Activated naive CD8-positive, alpha-beta T cell treated with anti-CD3 and anti-CD28 coated beads, Interleukin-2, amount 10 ng/mL, durations not matched to agents 7 days and 5 days (primary cell): ENCODE measurements at regions not wholly inside any gene's neighbourhood (a gene's known extent, or its start where the extent isn't known, plus 50 kb on each side); places are given as distances from the start of the nearest gene placed in this dataset.
"Not testable (repeated sequence)": the region's sequence is repeated elsewhere in the genome, so short reads cannot be mapped to it uniquely, and the experiment has no call there.

Experiments used
- ATAC-seq: fragments of 150-1000 bp; cut with Tn5 transposase; one replicate; pipeline ENCODE4 v1.10.0; 2021; ENCODE audit warnings: low read depth, moderate library complexity
- POLR2A ChIA-PET: fragments of 350-600 bp; sonication (Branson Sonifier 250); formaldehyde crosslinking; loops from one replicate; lab custom pipeline; 2021; ENCODE audit warnings: antibody characterized with exemption; lab: Charles Lee
- DNase-seq: peaks from one replicate; pipeline ENCODE4 v3.0.0; 2021
- H3K27ac Mint-ChIP-seq: one replicate; pipeline ENCODE4 v1.8.0; 2022; ENCODE audit warnings: mild to moderate bottlenecking, mixed read lengths
- H3K27me3 Mint-ChIP-seq: one replicate; pipeline ENCODE4 v1.8.0; 2022; ENCODE audit warnings: mild to moderate bottlenecking, moderate library complexity, mixed read lengths
- H3K36me3 Mint-ChIP-seq: one replicate; pipeline ENCODE4 v1.8.0; 2021; ENCODE audit warnings: mild to moderate bottlenecking, mixed read lengths
- H3K4me1 Mint-ChIP-seq: one replicate; pipeline ENCODE4 v1.8.0; 2021; ENCODE audit warnings: mixed read lengths
- H3K4me3 Mint-ChIP-seq: one replicate; pipeline ENCODE4 v1.8.0; 2022; ENCODE audit warnings: mild to moderate bottlenecking, moderate library complexity, mixed read lengths
- H3K9me3 Mint-ChIP-seq: one replicate; pipeline ENCODE4 v1.8.0; 2021; ENCODE audit warnings: mixed read lengths

GRCh38 chr20:4483486-4483885, 202.8 kb upstream of the PRNP start:
- no peaks in the 10 kb centered on the region for H3K36me3 Mint-ChIP-seq
- peaks cover 27% of the 10 kb centered on the region for H3K27me3 Mint-ChIP-seq
- ATAC-seq (no peak), DNase-seq (no peak)
- no peak overlapping the region for H3K4me3 Mint-ChIP-seq
- no peak overlapping the region for H3K27ac Mint-ChIP-seq
- POLR2A ChIA-PET, result no interaction called here
- no peaks in the 10 kb centered on the region for H3K9me3 Mint-ChIP-seq
- no peaks in the 10 kb centered on the region for H3K4me1 Mint-ChIP-seq

- H3K4me1 Mint-ChIP-seq, result no peaks in the 10 kb centered on the region
- H3K9me3 Mint-ChIP-seq, result no peaks in the 10 kb centered on the region
- ATAC-seq, result no peak
- POLR2A ChIA-PET, result interaction anchor here (0.7 kb wide), 1 partner anchor 611 kb away, joined by 4 read pairs; no protein-coding TSS in a partner anchor
- no peaks in the 10 kb centered on the region for H3K36me3 Mint-ChIP-seq
- peaks cover 24% of the 10 kb centered on the region for H3K27me3 Mint-ChIP-seq
- no peak overlapping the region for H3K27ac Mint-ChIP-seq
- DNase-seq, result no peak
- H3K4me3 Mint-ChIP-seq, result no peak overlapping the region
These were observed 206.2 kb upstream of the PRNP start for GRCh38 chr20:4480104-4480503.

- Mint-ChIP-seq H3K27ac (no peak overlapping the region), H3K4me1 (no peaks in the 10 kb centered on the region), H3K36me3 (no peaks in the 10 kb centered on the region), H3K27me3 (peaks cover 21% of the 10 kb centered on the region), H3K4me3 (no peak overlapping the region), H3K9me3 (no peaks in the 10 kb centered on the region)
- ATAC-seq (no peak), DNase-seq (no peak)
- POLR2A ChIA-PET, result no interaction called here
These were observed 209.3 kb upstream of the PRNP start for GRCh38 chr20:4476903-4477500.

- H3K27me3 Mint-ChIP-seq, result peaks cover 14% of the 10 kb centered on the region
- no peaks in the 10 kb centered on the region for H3K4me1 Mint-ChIP-seq
- DNase-seq, result no peak
- H3K27ac Mint-ChIP-seq, result no peak overlapping the region
- POLR2A ChIA-PET, result no interaction called here
- no peak overlapping the region for H3K4me3 Mint-ChIP-seq
- H3K36me3 Mint-ChIP-seq, result no peaks in the 10 kb centered on the region
- no peak for ATAC-seq
- no peaks in the 10 kb centered on the region for H3K9me3 Mint-ChIP-seq
These were observed 213.3 kb upstream of the PRNP start for GRCh38 chr20:4472906-4473305.

GRCh38 chr20:4471221-4471620, 215.0 kb upstream of the PRNP start:
- Mint-ChIP-seq H3K27ac (no peak overlapping the region), H3K4me1 (no peaks in the 10 kb centered on the region), H3K9me3 (no peaks in the 10 kb centered on the region), H3K36me3 (no peaks in the 10 kb centered on the region), H3K4me3 (no peak overlapping the region), H3K27me3 (peaks cover 12% of the 10 kb centered on the region)
- POLR2A ChIA-PET, result no interaction called here
- ATAC-seq (no peak), DNase-seq (no peak)

- POLR2A ChIA-PET, result no interaction called here
- no peak overlapping the region for H3K27ac Mint-ChIP-seq
- ATAC-seq (no peak), DNase-seq (no peak)
- H3K4me3 Mint-ChIP-seq, result no peak overlapping the region
- no peaks in the 10 kb centered on the region for H3K36me3 Mint-ChIP-seq
- H3K27me3 Mint-ChIP-seq, result peaks cover 17% of the 10 kb centered on the region
- H3K9me3 Mint-ChIP-seq, result no peaks in the 10 kb centered on the region
- no peaks in the 10 kb centered on the region for H3K4me1 Mint-ChIP-seq
These were observed 215.9 kb upstream of the PRNP start for GRCh38 chr20:4470375-4470774.

- Mint-ChIP-seq H3K27me3 (peaks cover 17% of the 10 kb centered on the region), H3K9me3 (no peaks in the 10 kb centered on the region), H3K4me3 (no peak overlapping the region), H3K4me1 (no peaks in the 10 kb centered on the region), H3K36me3 (no peaks in the 10 kb centered on the region), H3K27ac (no peak overlapping the region)
- DNase-seq (no peak), ATAC-seq (no peak)
- POLR2A ChIA-PET, result no interaction called here
These were observed 216.3 kb upstream of the PRNP start for GRCh38 chr20:4469910-4470309.

- no peaks in the 10 kb centered on the region for H3K4me1 Mint-ChIP-seq
- POLR2A ChIA-PET, result no interaction called here
- ATAC-seq (no peak), DNase-seq (no peak)
- H3K9me3 Mint-ChIP-seq, result no peaks in the 10 kb centered on the region
- H3K36me3 Mint-ChIP-seq, result no peaks in the 10 kb centered on the region
- peaks cover 17% of the 10 kb centered on the region for H3K27me3 Mint-ChIP-seq
- no peak overlapping the region for H3K27ac Mint-ChIP-seq
- H3K4me3 Mint-ChIP-seq, result no peak overlapping the region
These were observed 218.1 kb upstream of the PRNP start for GRCh38 chr20:4468114-4468513.

- no peaks in the 10 kb centered on the region for H3K4me1 Mint-ChIP-seq
- no peak for ATAC-seq
- no peaks in the 10 kb centered on the region for H3K9me3 Mint-ChIP-seq
- no peaks in the 10 kb centered on the region for H3K36me3 Mint-ChIP-seq
- H3K27ac Mint-ChIP-seq, result no peak overlapping the region
- POLR2A ChIA-PET, result no interaction called here
- peaks cover 16% of the 10 kb centered on the region for H3K27me3 Mint-ChIP-seq
- no peak overlapping the region for H3K4me3 Mint-ChIP-seq
- no peak for DNase-seq
These were observed 216.9 kb upstream of the ADRA1D start for GRCh38 chr20:4465855-4466545.

GRCh38 chr20:4465212-4465611, 216.1 kb upstream of the ADRA1D start:
- no peaks in the 10 kb centered on the region for H3K36me3 Mint-ChIP-seq
- POLR2A ChIA-PET, result no interaction called here
- no peak overlapping the region for H3K27ac Mint-ChIP-seq
- no peaks in the 10 kb centered on the region for H3K9me3 Mint-ChIP-seq
- H3K27me3 Mint-ChIP-seq, result peaks cover 18% of the 10 kb centered on the region
- no peak overlapping the region for H3K4me3 Mint-ChIP-seq
- no peak for DNase-seq
- no peaks in the 10 kb centered on the region for H3K4me1 Mint-ChIP-seq
- ATAC-seq, result no peak

- H3K4me3 Mint-ChIP-seq, DNase-seq, H3K4me1 Mint-ChIP-seq, ATAC-seq, H3K9me3 Mint-ChIP-seq, H3K27ac Mint-ChIP-seq, H3K36me3 Mint-ChIP-seq, POLR2A ChIA-PET: not testable (repeated sequence)
- H3K27me3 Mint-ChIP-seq, result peaks cover 13% of the 10 kb centered on the region
These were observed 213.7 kb upstream of the ADRA1D start for GRCh38 chr20:4462801-4463200.

GRCh38 chr20:4459081-4459480, 210.0 kb upstream of the ADRA1D start:
- H3K27me3 Mint-ChIP-seq, result peaks cover 14% of the 10 kb centered on the region
- H3K4me1 Mint-ChIP-seq, result no peaks in the 10 kb centered on the region
- POLR2A ChIA-PET, result no interaction called here
- H3K36me3 Mint-ChIP-seq, result no peaks in the 10 kb centered on the region
- peaks cover 7% of the 10 kb centered on the region for H3K9me3 Mint-ChIP-seq
- H3K4me3 Mint-ChIP-seq, result no peak overlapping the region
- ATAC-seq, result no peak
- no peak overlapping the region for H3K27ac Mint-ChIP-seq
- no peak for DNase-seq

- Mint-ChIP-seq H3K27ac (no peak overlapping the region), H3K9me3 (peaks cover 7% of the 10 kb centered on the region), H3K4me3 (no peak overlapping the region), H3K4me1 (no peaks in the 10 kb centered on the region), H3K36me3 (no peaks in the 10 kb centered on the region), H3K27me3 (peaks cover 12% of the 10 kb centered on the region)
- DNase-seq (no peak), ATAC-seq (no peak)
- POLR2A ChIA-PET, result no interaction called here
These were observed 208.8 kb upstream of the ADRA1D start for GRCh38 chr20:4457566-4458543.
